ENCODE measurements at regions not wholly inside any gene's neighbourhood (a gene's known extent, or its start where the extent isn't known, plus 50 kb on each side); places are given as distances from the start of the nearest gene placed in this dataset.

GRCh38 chr13:90116121-90116520, 1231.4 kb upstream of the MIR17HG start:
- no peaks in the 10 kb centered on the region for H3K27me3 ChIP-seq (ENCODE audit: control insufficient read depth, insufficient read depth, low read length)
- H3K27ac ChIP-seq (ENCODE audit: low read depth, low read length), result no peak overlapping the region
- CTCF ChIA-PET, result no interaction called here
- H3K9me3 ChIP-seq (ENCODE audit: control insufficient read depth, insufficient read depth, low read length), result no peaks in the 10 kb centered on the region
- no peak overlapping the region for H3K4me3 ChIP-seq (ENCODE audit: low read depth, low read length)
- no peak for DNase-seq (ENCODE audit: low read depth, low spot score)
- POLR2A ChIA-PET, result no interaction called here
- TF ChIP-seq CTCF (IDR thresholded peaks at IDR 0.05; ENCODE audit: low read depth, low read length), result no peak

- ChIA-PET CTCF (no interaction called here), POLR2A (no interaction called here)
- H3K4me3 ChIP-seq (ENCODE audit: low read depth, low read length), result no peak overlapping the region
- H3K9me3 ChIP-seq (ENCODE audit: control insufficient read depth, insufficient read depth, low read length), result no peaks in the 10 kb centered on the region
- no peaks in the 10 kb centered on the region for H3K27me3 ChIP-seq (ENCODE audit: control insufficient read depth, insufficient read depth, low read length)
- no peak for DNase-seq (ENCODE audit: low read depth, low spot score)
- no peak overlapping the region for H3K27ac ChIP-seq (ENCODE audit: low read depth, low read length)
- TF ChIP-seq CTCF (IDR thresholded peaks at IDR 0.05; ENCODE audit: low read depth, low read length), result no peak
These were observed 1228.9 kb upstream of the MIR17HG start for GRCh38 chr13:90118467-90119071.

- H3K27me3 ChIP-seq (ENCODE audit: control insufficient read depth, insufficient read depth, low read length), result no peaks in the 10 kb centered on the region
- DNase-seq (ENCODE audit: low read depth, low spot score), result no peak
- POLR2A ChIA-PET, result no interaction called here
- no peak overlapping the region for H3K4me3 ChIP-seq (ENCODE audit: low read depth, low read length)
- CTCF ChIA-PET, result no interaction called here
- no peak for TF ChIP-seq CTCF (IDR thresholded peaks at IDR 0.05; ENCODE audit: low read depth, low read length)
- no peaks in the 10 kb centered on the region for H3K9me3 ChIP-seq (ENCODE audit: control insufficient read depth, insufficient read depth, low read length)
- H3K27ac ChIP-seq (ENCODE audit: low read depth, low read length), result no peak overlapping the region
These were observed 1227.5 kb upstream of the MIR17HG start for GRCh38 chr13:90120026-90120425.

GRCh38 chr13:90121784-90122183, 1225.7 kb upstream of the MIR17HG start:
- ChIA-PET CTCF (no interaction called here), POLR2A (no interaction called here)
- no peak overlapping the region for H3K27ac ChIP-seq (ENCODE audit: low read depth, low read length)
- no peak overlapping the region for H3K4me3 ChIP-seq (ENCODE audit: low read depth, low read length)
- DNase-seq (ENCODE audit: low read depth, low spot score), result no peak
- no peaks in the 10 kb centered on the region for H3K27me3 ChIP-seq (ENCODE audit: control insufficient read depth, insufficient read depth, low read length)
- H3K9me3 ChIP-seq (ENCODE audit: control insufficient read depth, insufficient read depth, low read length), result no peaks in the 10 kb centered on the region
- no peak for TF ChIP-seq CTCF (IDR thresholded peaks at IDR 0.05; ENCODE audit: low read depth, low read length)

GRCh38 chr13:90122531-90122930, 1225.0 kb upstream of the MIR17HG start:
- Histone ChIP-seq H3K27ac (ENCODE audit: low read depth, low read length) (no peak overlapping the region), H3K9me3 (ENCODE audit: control insufficient read depth, insufficient read depth, low read length) (no peaks in the 10 kb centered on the region), H3K27me3 (ENCODE audit: control insufficient read depth, insufficient read depth, low read length) (no peaks in the 10 kb centered on the region), H3K4me3 (ENCODE audit: low read depth, low read length) (no peak overlapping the region)
- TF ChIP-seq CTCF (IDR thresholded peaks at IDR 0.05; ENCODE audit: low read depth, low read length), result no peak
- DNase-seq (ENCODE audit: low read depth, low spot score), result no peak
- POLR2A ChIA-PET, result no interaction called here
- CTCF ChIA-PET, result no interaction called here

All from AG04450 (cell line).